ENCODE measurements at regions not wholly inside any gene's neighbourhood (a gene's known extent, or its start where the extent isn't known, plus 50 kb on each side); places are given as distances from the start of the nearest gene placed in this dataset.

GRCh38 chr3:163196815-163197374 is 1700.3 kb downstream of the OTOL1 start:
- no peak for TF ChIP-seq CTCF (IDR thresholded peaks at IDR 0.05 in 4 of 5, conservative IDR thresholded peaks at IDR 0.05 in 1 of 5)
- no peak for TF ChIP-seq POLR2A (IDR thresholded peaks at IDR 0.05)

Measured in gastrocnemius medialis (tissue), 4 donors.